GM10248 (cell line): ENCODE measurements at regions not wholly inside any gene's neighbourhood (a gene's known extent, or its start where the extent isn't known, plus 50 kb on each side); places are given as distances from the start of the nearest gene placed in this dataset.

Experiments
- CTCF ChIA-PET: fragments of 300-600 bp; sonication (Branson Sonifier 250); formaldehyde crosslinking; extraction: SDS; loops from one replicate; lab custom pipeline; 2021; ENCODE audit warnings: antibody characterized with exemption; lab: Yijun Ruan, JAX
- POLR2A ChIA-PET: fragments of 350-650 bp; sonication (Branson Sonifier 250); formaldehyde crosslinking; extraction: SDS; loops from one replicate; lab custom pipeline; 2020; ENCODE audit warnings: antibody characterized with exemption; lab: Yijun Ruan, JAX
- DNase-seq: peaks from one replicate; pipeline ENCODE4 v3.0.0; 2012; ENCODE audit errors: extremely low spot score
- TF ChIP-seq, protein P1 (sequence below): IDR thresholded peaks from 2 replicates; pipeline ENCODE4 v1.5.1; 2012; ENCODE audit warnings: mild to moderate bottlenecking, low read depth; ENCODE audit errors: extremely low read depth, missing control alignments, control extremely low read depth

- CTCF ChIA-PET: no interaction called here
- POLR2A ChIA-PET: no interaction called here
- TF ChIP-seq, protein P1, sequence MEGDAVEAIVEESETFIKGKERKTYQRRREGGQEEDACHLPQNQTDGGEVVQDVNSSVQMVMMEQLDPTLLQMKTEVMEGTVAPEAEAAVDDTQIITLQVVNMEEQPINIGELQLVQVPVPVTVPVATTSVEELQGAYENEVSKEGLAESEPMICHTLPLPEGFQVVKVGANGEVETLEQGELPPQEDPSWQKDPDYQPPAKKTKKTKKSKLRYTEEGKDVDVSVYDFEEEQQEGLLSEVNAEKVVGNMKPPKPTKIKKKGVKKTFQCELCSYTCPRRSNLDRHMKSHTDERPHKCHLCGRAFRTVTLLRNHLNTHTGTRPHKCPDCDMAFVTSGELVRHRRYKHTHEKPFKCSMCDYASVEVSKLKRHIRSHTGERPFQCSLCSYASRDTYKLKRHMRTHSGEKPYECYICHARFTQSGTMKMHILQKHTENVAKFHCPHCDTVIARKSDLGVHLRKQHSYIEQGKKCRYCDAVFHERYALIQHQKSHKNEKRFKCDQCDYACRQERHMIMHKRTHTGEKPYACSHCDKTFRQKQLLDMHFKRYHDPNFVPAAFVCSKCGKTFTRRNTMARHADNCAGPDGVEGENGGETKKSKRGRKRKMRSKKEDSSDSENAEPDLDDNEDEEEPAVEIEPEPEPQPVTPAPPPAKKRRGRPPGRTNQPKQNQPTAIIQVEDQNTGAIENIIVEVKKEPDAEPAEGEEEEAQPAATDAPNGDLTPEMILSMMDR: no peak
- no peak for DNase-seq
Measured at GRCh38 chr6:54440549-54440948, 132.3 kb downstream of the TINAG start.

GRCh38 chr6:54441020-54441419 is 132.8 kb downstream of the TINAG start:
- CTCF ChIA-PET: interaction anchor here (1.1 kb wide), 1 partner anchor 9 kb away, joined by 4 read pairs; no protein-coding TSS in a partner anchor
- TF ChIP-seq, protein P1: no peak
- POLR2A ChIA-PET: no interaction called here
- no peak for DNase-seq

- TF ChIP-seq, protein P1: no peak
- no peak for DNase-seq
- CTCF ChIA-PET: interaction anchor here (1.1 kb wide), 1 partner anchor 9 kb away, joined by 4 read pairs; no protein-coding TSS in a partner anchor
- POLR2A ChIA-PET: no interaction called here
Measured at GRCh38 chr6:54441687-54442248, 133.5 kb downstream of the TINAG start.

GRCh38 chr6:54445207-54445606 is 137.0 kb downstream of the TINAG start:
- TF ChIP-seq, protein P1: no peak
- CTCF ChIA-PET: no interaction called here
- POLR2A ChIA-PET: no interaction called here

GRCh38 chr6:54448617-54449016 is 140.4 kb downstream of the TINAG start:
- ChIA-PET POLR2A (no interaction called here), CTCF (no interaction called here)
- DNase-seq: no peak
- TF ChIP-seq, protein P1: no peak

More at GRCh38 chr6:54445207-54445606, 137.0 kb downstream of the TINAG start:
- no peak for DNase-seq

DNA sequence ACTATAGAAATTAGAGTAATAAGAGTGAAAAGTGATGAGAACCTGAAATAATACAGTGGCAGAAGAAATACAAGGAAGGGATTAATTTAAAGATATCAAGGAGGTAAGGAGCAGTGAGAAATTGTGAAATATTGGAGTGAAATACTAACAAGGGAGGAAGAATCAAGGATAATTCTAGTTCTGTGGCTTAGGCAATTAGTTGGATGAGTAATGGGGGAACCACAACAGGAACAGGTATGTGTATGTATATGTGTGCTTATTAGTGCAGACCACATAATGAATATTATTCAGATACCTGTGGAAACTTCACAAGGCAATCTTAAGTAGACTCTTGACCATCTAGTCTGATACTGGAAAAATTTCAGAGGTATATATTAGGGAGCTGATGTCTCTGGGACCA is 143.3 kb downstream of the TINAG start:
- DNase-seq: no peak
- POLR2A ChIA-PET: no interaction called here
- TF ChIP-seq, protein P1: no peak
- CTCF ChIA-PET: interaction anchor here (0.7 kb wide), 1 partner anchor 45 kb away, joined by 3 read pairs; no protein-coding TSS in a partner anchor
